ENCODE measurements at regions not wholly inside any gene's neighbourhood (a gene's known extent, or its start where the extent isn't known, plus 50 kb on each side); places are given as distances from the start of the nearest gene placed in this dataset.

- TF ChIP-seq EZH2 (IDR thresholded peaks at IDR 0.05; ENCODE audit: low read depth, unreplicated experiment) (no peak), CTCF (conservative IDR thresholded peaks at IDR 0.05; ENCODE audit: low read depth in 2 of 2) (no peak), POLR2AphosphoS5 (IDR thresholded peaks at IDR 0.05; ENCODE audit: low read depth) (no peak), ETS1 (IDR thresholded peaks at IDR 0.05) (no peak), REST (IDR thresholded peaks at IDR 0.05; ENCODE audit: unreplicated experiment) (no peak)
Measured at GRCh38 chr5:87030699-87031098, 237.0 kb upstream of the RASA1 start.

All from GM23338 (cell line).